ENCODE measurements at regions not wholly inside any gene's neighbourhood (a gene's known extent, or its start where the extent isn't known, plus 50 kb on each side); places are given as distances from the start of the nearest gene placed in this dataset.

GRCh38 chr21:36211660-36212512, 55.3 kb downstream of the DOP1B start:
- TF ChIP-seq CTCF (IDR thresholded peaks at IDR 0.05; ENCODE audit: control extremely low read depth in 1 of 3, insufficient read depth in 1 of 3, low read depth in 1 of 3, low read length in 3 of 3) = no peak
- no peak for TF ChIP-seq CREB1 (IDR thresholded peaks at IDR 0.05)
- no peak for TF ChIP-seq RFX5 (IDR thresholded peaks at IDR 0.05; ENCODE audit: borderline replicate concordance, low read depth, low read length)
- TF ChIP-seq JUND (IDR thresholded peaks at IDR 0.05; ENCODE audit: low read length) = no peak
- no peak for TF ChIP-seq CHD7 (IDR thresholded peaks at IDR 0.05; ENCODE audit: insufficient replicate concordance, low read length)
- no peak for TF ChIP-seq SP4 (IDR thresholded peaks at IDR 0.05; ENCODE audit: low read length)
- no peak for TF ChIP-seq GABPA (IDR thresholded peaks at IDR 0.05; ENCODE audit: borderline replicate concordance, insufficient read depth, low read length)
- no peak for TF ChIP-seq POLR2A (IDR thresholded peaks at IDR 0.05; ENCODE audit: control extremely low read depth in 1 of 2, low read depth in 2 of 2, low read length in 2 of 2)
- TF ChIP-seq CBX8 (IDR thresholded peaks at IDR 0.05; ENCODE audit: borderline replicate concordance, low read depth, low read length) = no peak
- no peak for TF ChIP-seq RXRA (IDR thresholded peaks at IDR 0.05; ENCODE audit: insufficient read depth, low read depth, low read length)
- no peak for TF ChIP-seq CHD1 (IDR thresholded peaks at IDR 0.05; ENCODE audit: low read depth, low read length)
- no peak for TF ChIP-seq POLR2AphosphoS5 (IDR thresholded peaks at IDR 0.05; ENCODE audit: low read depth, low read length)
- TF ChIP-seq EZH2 (IDR thresholded peaks at IDR 0.05; ENCODE audit: low read depth, low read length, severe bottlenecking) = no peak
- TF ChIP-seq RAD21 (IDR thresholded peaks at IDR 0.05 in 1 of 2, conservative IDR thresholded peaks at IDR 0.05 in 1 of 2; ENCODE audit: low read depth in 2 of 2, low read length in 2 of 2) = no peak

All from H1 (cell line).